MCF 10A (cell line): ENCODE measurements at regions not wholly inside any gene's neighbourhood (a gene's known extent, or its start where the extent isn't known, plus 50 kb on each side); places are given as distances from the start of the nearest gene placed in this dataset.

Experiments used
- BruUV-seq: library from RNA; stranded (reverse); fragments of 400-500 nt; replicated peaks from 2 replicates; lab custom pipeline; 2021; lab: Mats Ljungman, UMichigan
- CTCF ChIA-PET: fragments of 300-600 bp; sonication (Branson Sonifier 250); formaldehyde crosslinking; extraction: SDS; loops from one replicate; lab custom pipeline; 2021; ENCODE audit warnings: antibody characterized with exemption, inconsistent platforms; lab: Yijun Ruan, JAX
- POLR2A ChIA-PET: fragments of 300-600, 350-650 bp; sonication (Branson Sonifier 250); formaldehyde crosslinking; extraction: SDS; loops from one replicate; lab custom pipeline; 2020; ENCODE audit warnings: antibody characterized with exemption, inconsistent platforms; lab: Yijun Ruan, JAX
- DNase-seq: peaks from one replicate; pipeline ENCODE4 v3.0.0-alpha.2; 2018; ENCODE audit not compliant: unreplicated experiment
- H3K27ac Mint-ChIP-seq: one replicate; pipeline ENCODE4 v1.8.0; 2022; ENCODE audit warnings: mild to moderate bottlenecking, low read depth, mixed read lengths; ENCODE audit not compliant: unreplicated experiment
- H3K27me3 Mint-ChIP-seq: one replicate; pipeline ENCODE4 v1.8.0; 2022; ENCODE audit warnings: mixed read lengths; ENCODE audit not compliant: insufficient read depth, unreplicated experiment
- H3K36me3 Mint-ChIP-seq: one replicate; pipeline ENCODE4 v1.8.0; 2022; ENCODE audit warnings: mild to moderate bottlenecking, moderate library complexity, mixed read lengths; ENCODE audit not compliant: insufficient read depth, unreplicated experiment
- H3K4me1 Mint-ChIP-seq: one replicate; pipeline ENCODE4 v1.8.0; 2022; ENCODE audit warnings: mixed read lengths; ENCODE audit not compliant: insufficient read depth, unreplicated experiment
- H3K4me3 Mint-ChIP-seq: one replicate; pipeline ENCODE4 v1.8.0; 2022; ENCODE audit warnings: mild to moderate bottlenecking, moderate library complexity, mixed read lengths; ENCODE audit not compliant: unreplicated experiment
- H3K9me3 Mint-ChIP-seq: one replicate; pipeline ENCODE4 v1.8.0; 2022; ENCODE audit warnings: mixed read lengths; ENCODE audit not compliant: unreplicated experiment
- intact Hi-C: fragments of 100-400 bp; cut with micrococcal nuclease; formaldehyde crosslinking; loops from 2 replicates; pipeline ENCODE4 v1.14.1; 2022
- TF ChIP-seq, protein P1 (sequence below): fragments of 200-600 bp; IDR thresholded peaks from one replicate; pipeline ENCODE4 v1.8.0; 2022; ENCODE audit warnings: antibody characterized with exemption, mild to moderate bottlenecking; ENCODE audit not compliant: unreplicated experiment

DNA sequence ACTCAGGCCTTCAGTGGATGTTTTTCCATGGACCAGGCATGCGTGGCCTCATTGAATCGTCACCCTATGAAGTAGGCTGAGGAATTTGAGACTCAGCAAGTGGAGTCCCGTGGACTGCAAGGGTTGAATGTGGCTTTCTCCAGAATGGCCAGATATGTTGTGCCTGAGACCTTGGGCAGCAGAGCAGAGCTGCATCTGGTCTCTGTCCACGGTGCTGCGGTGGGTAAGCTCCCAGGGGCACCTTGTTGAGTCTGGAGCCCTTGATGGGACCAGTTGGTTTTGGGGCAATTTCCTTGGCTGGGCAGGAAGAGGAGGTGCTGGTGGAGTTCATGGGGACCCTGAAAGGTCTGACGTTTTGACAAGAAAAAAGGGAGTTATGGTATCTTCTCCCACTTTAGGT lies 368.1 kb upstream of the EEF2KMT start:
- CTCF ChIA-PET, result no interaction called here
- H3K9me3 Mint-ChIP-seq, result peaks cover 57% of the 10 kb centered on the region
- no TSS peak for BruUV-seq
- no peak for DNase-seq
- H3K36me3 Mint-ChIP-seq, result no peaks in the 10 kb centered on the region
- POLR2A ChIA-PET, result no interaction called here
- H3K27ac Mint-ChIP-seq, result no peak overlapping the region
- H3K4me1 Mint-ChIP-seq, result no peaks in the 10 kb centered on the region
- TF ChIP-seq, protein P1, sequence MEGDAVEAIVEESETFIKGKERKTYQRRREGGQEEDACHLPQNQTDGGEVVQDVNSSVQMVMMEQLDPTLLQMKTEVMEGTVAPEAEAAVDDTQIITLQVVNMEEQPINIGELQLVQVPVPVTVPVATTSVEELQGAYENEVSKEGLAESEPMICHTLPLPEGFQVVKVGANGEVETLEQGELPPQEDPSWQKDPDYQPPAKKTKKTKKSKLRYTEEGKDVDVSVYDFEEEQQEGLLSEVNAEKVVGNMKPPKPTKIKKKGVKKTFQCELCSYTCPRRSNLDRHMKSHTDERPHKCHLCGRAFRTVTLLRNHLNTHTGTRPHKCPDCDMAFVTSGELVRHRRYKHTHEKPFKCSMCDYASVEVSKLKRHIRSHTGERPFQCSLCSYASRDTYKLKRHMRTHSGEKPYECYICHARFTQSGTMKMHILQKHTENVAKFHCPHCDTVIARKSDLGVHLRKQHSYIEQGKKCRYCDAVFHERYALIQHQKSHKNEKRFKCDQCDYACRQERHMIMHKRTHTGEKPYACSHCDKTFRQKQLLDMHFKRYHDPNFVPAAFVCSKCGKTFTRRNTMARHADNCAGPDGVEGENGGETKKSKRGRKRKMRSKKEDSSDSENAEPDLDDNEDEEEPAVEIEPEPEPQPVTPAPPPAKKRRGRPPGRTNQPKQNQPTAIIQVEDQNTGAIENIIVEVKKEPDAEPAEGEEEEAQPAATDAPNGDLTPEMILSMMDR, result no peak
- H3K4me3 Mint-ChIP-seq, result no peak overlapping the region
- H3K27me3 Mint-ChIP-seq, result no peaks in the 10 kb centered on the region
- intact Hi-C loops, result no loop called here

DNA sequence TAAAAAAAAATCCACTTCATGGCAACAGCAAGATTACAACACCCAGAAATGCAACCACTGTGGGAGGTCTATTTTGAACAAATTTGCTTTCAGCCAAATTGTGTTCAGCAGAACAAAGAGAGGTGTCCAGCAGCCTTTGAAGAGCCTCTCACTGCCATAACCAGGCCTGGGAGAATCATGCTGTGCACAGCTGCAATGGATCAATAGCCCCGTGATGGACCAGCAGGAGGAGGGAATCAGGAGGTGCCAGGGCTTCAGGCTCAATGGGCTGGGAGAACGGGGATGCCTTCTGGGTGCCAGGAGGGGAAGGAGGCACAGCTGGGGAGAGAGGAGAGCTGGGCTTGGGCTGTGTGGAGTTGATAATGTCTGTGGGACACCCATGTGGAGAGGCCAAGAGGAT lies 366.2 kb upstream of the EEF2KMT start:
- no peak for DNase-seq
- CTCF ChIA-PET, result no interaction called here

GRCh38 chr16:5461574-5461973 lies 364.0 kb upstream of the EEF2KMT start:
- Mint-ChIP-seq H3K4me1 (no peaks in the 10 kb centered on the region), H3K36me3 (no peaks in the 10 kb centered on the region), H3K4me3 (no peak overlapping the region), H3K27me3 (no peaks in the 10 kb centered on the region), H3K27ac (no peak overlapping the region), H3K9me3 (peaks cover 61% of the 10 kb centered on the region)
- DNase-seq, result no peak
- CTCF ChIA-PET, result interaction anchor here (0.5 to 0.6 kb wide), 2 partner anchors 10 to 109 kb away, joined by 3 to 4 read pairs; no protein-coding TSS in a partner anchor
- TF ChIP-seq, protein P1, result no peak
- no TSS peak for BruUV-seq
- intact Hi-C loops, result no loop called here
- POLR2A ChIA-PET, result no interaction called here

More for the DNA sequence above, 366.2 kb upstream of the EEF2KMT start:
- intact Hi-C loops, result no loop called here
- TF ChIP-seq, protein P1, result no peak
- Mint-ChIP-seq H3K4me1 (no peaks in the 10 kb centered on the region), H3K4me3 (no peak overlapping the region), H3K27ac (no peak overlapping the region), H3K27me3 (no peaks in the 10 kb centered on the region), H3K36me3 (no peaks in the 10 kb centered on the region), H3K9me3 (peaks cover 63% of the 10 kb centered on the region)
- POLR2A ChIA-PET, result no interaction called here
- BruUV-seq, result no TSS peak

- Mint-ChIP-seq H3K4me3 (no peak overlapping the region), H3K27ac (no peak overlapping the region), H3K36me3 (no peaks in the 10 kb centered on the region), H3K9me3 (peaks cover 57% of the 10 kb centered on the region), H3K27me3 (no peaks in the 10 kb centered on the region), H3K4me1 (no peaks in the 10 kb centered on the region)
- POLR2A ChIA-PET, result no interaction called here
- DNase-seq, result no peak
- CTCF ChIA-PET, result interaction anchor here (0.6 kb wide), 1 partner anchor 10 kb away, joined by 3 read pairs; no protein-coding TSS in a partner anchor
- TF ChIP-seq, protein P1, result no peak
- intact Hi-C loops, result no loop called here
- no TSS peak for BruUV-seq
Observed at GRCh38 chr16:5461141-5461540, 363.5 kb upstream of the EEF2KMT start.
